B cell (primary cell): ENCODE measurements at regions not wholly inside any gene's neighbourhood (a gene's known extent, or its start where the extent isn't known, plus 50 kb on each side); places are given as distances from the start of the nearest gene placed in this dataset.

Experiments
- ATAC-seq: fragments of 200-7000 bp; cut with Tn5 transposase; one replicate; pipeline ENCODE4 v1.10.0; 2021; ENCODE audit warnings: low read depth, mild to moderate bottlenecking, moderate number of reproducible peaks, moderate library complexity
- CTCF ChIA-PET: fragments of 350-600 bp; sonication (Branson Sonifier 250); formaldehyde crosslinking; loops from one replicate; lab custom pipeline; 2021; ENCODE audit warnings: antibody characterized with exemption, inconsistent platforms; lab: Charles Lee
- POLR2A ChIA-PET: fragments of 350-600 bp; sonication (Branson Sonifier 250); formaldehyde crosslinking; loops from one replicate; lab custom pipeline; 2021; ENCODE audit warnings: antibody characterized with exemption; lab: Charles Lee
- DNase-seq: peaks from one replicate; pipeline ENCODE4 v3.0.0; 2013
- H2AFZ ChIP-seq: 2 replicates; pipeline ENCODE4 v1.6.1; 2012; ENCODE audit warnings: mild to moderate bottlenecking, low read depth, low read length; ENCODE audit not compliant: insufficient read depth, poor library complexity, severe bottlenecking
- H3K27ac ChIP-seq, 2 donors: 1 replicate in 1 of 2; 2 replicates in 1 of 2; pipeline ENCODE4 v1.5.1; 2012 to 2013; ENCODE audit warnings: low read length in 2 of 2, mild to moderate bottlenecking in 2 of 2, moderate library complexity in 1 of 2
- H3K27me3 ChIP-seq, 4 experiments: fragments of 200-600 bp in 1 of 4; sonication (generic) in 1 of 4; replicated peaks in 1 of 4; 1 replicate in 2 of 4; 2 replicates in 2 of 4; pipeline versions ENCODE4 v1.6.1 to v1.7.0; 2013 to 2016; ENCODE audit warnings: low read length in 3 of 4, mild to moderate bottlenecking in 2 of 4, mixed read lengths in 1 of 4, moderate library complexity in 1 of 4; ENCODE audit not compliant: insufficient read depth in 4 of 4, control insufficient read depth in 3 of 4; ENCODE audit errors: control extremely low read depth in 1 of 4
- H3K36me3 ChIP-seq, 2 experiments: replicated peaks in 1 of 2; 1 replicate in 1 of 2; 2 replicates in 1 of 2; pipeline versions ENCODE4 v1.6.1 to v1.7.1; 2013; ENCODE audit warnings: low read length in 1 of 2; ENCODE audit not compliant: insufficient read depth in 2 of 2, control insufficient read depth in 1 of 2; ENCODE audit errors: control extremely low read depth in 1 of 2, extremely low read depth in 1 of 2
- H3K4me1 ChIP-seq, 2 donors: fragments of 200-600 bp in 1 of 2; sonication (generic) in 1 of 2; 1 replicate in 1 of 2; 2 replicates in 1 of 2; pipeline versions ENCODE4 v1.5.1 to v1.6.1; 2013 to 2017; ENCODE audit warnings: low read length in 2 of 2; ENCODE audit not compliant: control insufficient read depth in 2 of 2, insufficient read depth in 2 of 2
- H3K4me2 ChIP-seq: replicated peaks from 2 replicates; pipeline ENCODE3; 2012; ENCODE audit warnings: mild to moderate bottlenecking, low read depth, low read length; ENCODE audit not compliant: poor library complexity, severe bottlenecking
- H3K4me3 ChIP-seq, 5 experiments: fragments of 200-600 bp in 1 of 5; sonication (generic) in 1 of 5; 1 replicate in 3 of 5; 2 replicates in 2 of 5; pipeline versions ENCODE4 v1.5.1 to v1.7.0; 2011 to 2016; ENCODE audit warnings: low read length in 4 of 5, mild to moderate bottlenecking in 4 of 5, low read depth in 2 of 5, control low read depth in 1 of 5, moderate library complexity in 1 of 5; ENCODE audit not compliant: insufficient read depth in 1 of 5; ENCODE audit errors: control extremely low read depth in 1 of 5, extremely low read depth in 1 of 5
- H3K79me2 ChIP-seq: fragments of 200-600 bp; sonication (generic); one replicate; pipeline ENCODE4 v1.6.0; 2016; ENCODE audit warnings: low read length; ENCODE audit not compliant: control insufficient read depth, insufficient read depth
- H3K9ac ChIP-seq: fragments of 200-600 bp; sonication (generic); 2 replicates; pipeline ENCODE4 v1.6.1; 2017; ENCODE audit warnings: mild to moderate bottlenecking, low read length, moderate library complexity
- H3K9me3 ChIP-seq, 3 donors: one replicate each; pipeline versions ENCODE4 v1.6.1 to v1.7.1; 2013; ENCODE audit warnings: low read length in 2 of 3; ENCODE audit not compliant: control insufficient read depth in 2 of 3, insufficient read depth in 1 of 3; ENCODE audit errors: control extremely low read depth in 1 of 3
- H4K20me1 ChIP-seq: 2 replicates; pipeline ENCODE4 v1.6.0; 2012; ENCODE audit warnings: mild to moderate bottlenecking, low read length; ENCODE audit not compliant: insufficient read depth, control insufficient read depth, poor library complexity, severe bottlenecking
- H3K27ac Mint-ChIP-seq: one replicate; pipeline ENCODE4 v1.8.0; 2021; ENCODE audit warnings: mixed read lengths
- H3K27me3 Mint-ChIP-seq: one replicate; pipeline ENCODE4 v1.8.0; 2021; ENCODE audit warnings: mixed read lengths
- H3K4me1 Mint-ChIP-seq: one replicate; pipeline ENCODE4 v1.8.0; 2021; ENCODE audit warnings: mixed read lengths
- H3K4me3 Mint-ChIP-seq: one replicate; pipeline ENCODE4 v1.8.0; 2021; ENCODE audit warnings: mixed read lengths
- H3K9me3 Mint-ChIP-seq: one replicate; pipeline ENCODE4 v1.8.0; 2022; ENCODE audit warnings: mixed read lengths; ENCODE audit not compliant: insufficient read depth
- EZH2 ChIP-seq: IDR thresholded peaks from 2 replicates; pipeline ENCODE4 v1.6.1; 2012; ENCODE audit warnings: borderline replicate concordance, low read depth, mild to moderate bottlenecking, moderate library complexity, low read length; ENCODE audit not compliant: insufficient read depth, poor library complexity, severe bottlenecking
- WGBS: methylation state at CpG from one replicate; pipeline ENCODE4 v1.1.5; 2013; ENCODE audit warnings: missing lambda C conversion rate; ENCODE audit not compliant: insufficient coverage; 5-methylcytosine and 5-hydroxymethylcytosine counted together
- intact Hi-C: fragments of 100-400 bp; cut with micrococcal nuclease; formaldehyde crosslinking; loops from one replicate; pipeline ENCODE4 v1.10.0; 2022
- TF ChIP-seq, protein P1 (sequence below): fragments of 200-600 bp; IDR thresholded peaks from one replicate; pipeline ENCODE4 v1.8.0; 2022; ENCODE audit warnings: antibody characterized with exemption, mild to moderate bottlenecking

DNA sequence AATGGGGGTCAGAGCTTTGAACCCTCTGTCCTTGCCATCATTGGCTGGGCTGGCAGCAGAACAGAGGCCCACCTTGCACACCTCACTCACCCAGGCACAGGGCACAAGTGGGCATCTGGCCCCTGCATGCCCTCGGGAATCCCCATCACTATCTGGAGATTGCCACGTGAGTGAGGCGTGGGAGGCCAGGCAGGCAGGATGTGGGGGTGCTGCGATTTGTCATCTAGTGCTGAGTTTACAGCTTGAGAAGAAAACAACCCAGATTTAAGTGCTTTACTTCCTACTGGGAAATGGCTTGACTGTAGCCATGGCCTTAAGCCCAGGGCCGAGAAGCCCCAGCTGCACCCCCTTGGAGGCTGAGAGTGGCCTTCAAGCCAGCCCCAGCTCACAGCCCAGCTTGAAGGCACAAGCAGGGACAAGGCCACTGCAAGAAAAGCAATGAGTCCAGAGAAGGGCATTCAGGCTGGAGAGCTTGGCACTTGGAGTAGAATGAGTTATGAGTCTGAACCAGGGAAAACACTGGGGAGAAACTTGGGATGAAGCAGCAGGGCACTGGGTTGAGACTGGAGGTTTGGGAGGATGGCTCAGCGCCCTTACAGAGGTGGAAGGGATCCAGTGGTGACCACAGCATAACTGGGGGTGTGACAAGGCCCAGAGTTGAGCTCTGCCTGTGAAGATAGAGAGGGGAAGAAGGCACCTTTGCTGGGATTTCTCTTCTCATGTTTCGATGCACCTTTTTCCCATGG is 123.0 kb downstream of the CXCL12 start:
- no peaks in the 10 kb centered on the region for H3K4me1 Mint-ChIP-seq

DNA sequence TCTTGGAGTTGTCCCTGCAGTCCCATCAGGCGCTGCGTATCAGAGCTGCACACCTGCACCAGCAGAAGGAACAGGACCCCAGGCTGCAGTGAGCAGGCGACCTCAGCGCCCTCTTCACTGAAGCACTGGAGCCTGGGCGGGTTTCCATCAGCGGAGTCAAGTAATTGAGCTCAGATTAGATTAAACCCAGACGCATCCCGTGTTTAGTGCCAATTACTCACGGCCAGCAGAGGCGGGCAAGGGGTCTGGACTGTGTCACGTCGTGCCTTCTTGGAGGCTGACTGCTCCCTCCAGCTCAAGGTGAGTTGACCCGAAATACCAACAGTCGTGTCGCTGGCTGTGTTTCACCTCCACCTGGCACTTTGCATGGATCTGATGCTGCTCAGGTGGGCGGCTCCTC is 123.6 kb downstream of the CXCL12 start:
- H4K20me1 ChIP-seq, result no peaks in the 10 kb centered on the region
- CTCF ChIA-PET, result no interaction called here
- no peak overlapping the region for H3K4me2 ChIP-seq
- Mint-ChIP-seq H3K27me3 (no peaks in the 10 kb centered on the region), H3K27ac (no peak overlapping the region), H3K9me3 (no peaks in the 10 kb centered on the region), H3K4me3 (no peak overlapping the region), H3K4me1 (no peaks in the 10 kb centered on the region)
- TF ChIP-seq EZH2, result no peak
- TF ChIP-seq, protein P1, sequence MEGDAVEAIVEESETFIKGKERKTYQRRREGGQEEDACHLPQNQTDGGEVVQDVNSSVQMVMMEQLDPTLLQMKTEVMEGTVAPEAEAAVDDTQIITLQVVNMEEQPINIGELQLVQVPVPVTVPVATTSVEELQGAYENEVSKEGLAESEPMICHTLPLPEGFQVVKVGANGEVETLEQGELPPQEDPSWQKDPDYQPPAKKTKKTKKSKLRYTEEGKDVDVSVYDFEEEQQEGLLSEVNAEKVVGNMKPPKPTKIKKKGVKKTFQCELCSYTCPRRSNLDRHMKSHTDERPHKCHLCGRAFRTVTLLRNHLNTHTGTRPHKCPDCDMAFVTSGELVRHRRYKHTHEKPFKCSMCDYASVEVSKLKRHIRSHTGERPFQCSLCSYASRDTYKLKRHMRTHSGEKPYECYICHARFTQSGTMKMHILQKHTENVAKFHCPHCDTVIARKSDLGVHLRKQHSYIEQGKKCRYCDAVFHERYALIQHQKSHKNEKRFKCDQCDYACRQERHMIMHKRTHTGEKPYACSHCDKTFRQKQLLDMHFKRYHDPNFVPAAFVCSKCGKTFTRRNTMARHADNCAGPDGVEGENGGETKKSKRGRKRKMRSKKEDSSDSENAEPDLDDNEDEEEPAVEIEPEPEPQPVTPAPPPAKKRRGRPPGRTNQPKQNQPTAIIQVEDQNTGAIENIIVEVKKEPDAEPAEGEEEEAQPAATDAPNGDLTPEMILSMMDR, result no peak
- H3K27me3 ChIP-seq, result no peaks in the 10 kb centered on the region
- no peak overlapping the region for H3K27ac ChIP-seq
- DNase-seq (no peak), ATAC-seq (no peak)
- no peaks in the 10 kb centered on the region for H3K79me2 ChIP-seq
- no peaks in the 10 kb centered on the region for H3K4me1 ChIP-seq
- 92% methylated on average over 16 of the region's 16 CpGs for WGBS
- no peak overlapping the region for H2AFZ ChIP-seq
- peaks cover 0 to 18% (median 0%) of the 10 kb centered on the region in 3 donors for H3K9me3 ChIP-seq
- intact Hi-C loops, result no loop called here
- H3K4me3 ChIP-seq, result no peak overlapping the region
- POLR2A ChIA-PET, result no interaction called here
- H3K9ac ChIP-seq, result no peak overlapping the region
- no peaks in the 10 kb centered on the region for H3K36me3 ChIP-seq

More for the DNA sequence above, 123.0 kb downstream of the CXCL12 start:
- peaks cover 0 to 23% (median 0%) of the 10 kb centered on the region in 3 donors for H3K9me3 ChIP-seq
- peaks cover 2% of the 10 kb centered on the region for H3K9me3 Mint-ChIP-seq
- H4K20me1 ChIP-seq, result no peaks in the 10 kb centered on the region
- H3K27me3 ChIP-seq, result no peaks in the 10 kb centered on the region
- no peak overlapping the region for H3K9ac ChIP-seq
- no peak overlapping the region for H3K4me3 ChIP-seq
- no peak overlapping the region for H3K4me2 ChIP-seq
- ATAC-seq (no peak), DNase-seq (no peak)
- no peak overlapping the region for H2AFZ ChIP-seq
- H3K27ac Mint-ChIP-seq, result no peak overlapping the region
- no peaks in the 10 kb centered on the region for H3K27me3 Mint-ChIP-seq
- POLR2A ChIA-PET, result no interaction called here
- no peak for TF ChIP-seq EZH2
- TF ChIP-seq, protein P1, result no peak
- H3K36me3 ChIP-seq, result no peaks in the 10 kb centered on the region
- no peaks in the 10 kb centered on the region for H3K79me2 ChIP-seq
- WGBS, result 67% methylated on average over 6 of the region's 7 CpGs
- intact Hi-C loops, result no loop called here
- CTCF ChIA-PET, result no interaction called here
- no peak overlapping the region for H3K4me3 Mint-ChIP-seq
- no peak overlapping the region for H3K27ac ChIP-seq
- no peaks in the 10 kb centered on the region for H3K4me1 ChIP-seq
